K562 (cell line): ENCODE measurements at regions not wholly inside any gene's neighbourhood (a gene's known extent, or its start where the extent isn't known, plus 50 kb on each side); places are given as distances from the start of the nearest gene placed in this dataset.

Source experiments
- EHMT2 ChIP-seq: fragments of 450-650 bp; IDR thresholded peaks from 2 replicates; pipeline ENCODE4 v1.6.1; 2018; ENCODE audit warnings: antibody characterized with exemption
- ILF3 ChIP-seq: fragments of 450-650 bp; IDR thresholded peaks from 2 replicates; pipeline ENCODE4 v1.6.1; 2018; ENCODE audit warnings: antibody characterized with exemption, mild to moderate bottlenecking, moderate library complexity, borderline replicate concordance
- IRF2 ChIP-seq: sonication (generic); formaldehyde crosslinking; IDR thresholded peaks from 2 replicates; pipeline ENCODE4 v1.8.1; 2022; ENCODE audit warnings: mild to moderate bottlenecking, missing genetic modification reagents
- KDM2B ChIP-seq: fragments of 250-450 bp; sonication (Bioruptor Pico); IDR thresholded peaks from 2 replicates; pipeline ENCODE4 v1.8.0; 2021; ENCODE audit warnings: mild to moderate bottlenecking, moderate library complexity
- NFIX ChIP-seq: fragments of 250-450 bp; sonication (Bioruptor Pico); IDR thresholded peaks from 2 replicates; pipeline ENCODE4 v1.4.0; 2020; ENCODE audit warnings: low read depth, mild to moderate bottlenecking, moderate library complexity
- NR4A1 ChIP-seq, 2 experiments: fragments of 250-450 bp in 1 of 2; fragments of 450-650 bp in 1 of 2; sonication (Bioruptor Pico) in 1 of 2; IDR thresholded peaks; 2 replicates each; pipeline versions ENCODE4 v1.4.0 to v1.6.1; 2016 to 2020; ENCODE audit warnings: mild to moderate bottlenecking in 2 of 2, missing compliant biosample characterization in 1 of 2, missing genetic modification characterization in 1 of 2, moderate library complexity in 1 of 2
- RNF2 ChIP-seq: sonication (generic); IDR thresholded peaks from 2 replicates; pipeline ENCODE4 v1.6.1; 2016
- ZNF431 ChIP-seq: sonication (generic); formaldehyde crosslinking; IDR thresholded peaks from 2 replicates; pipeline ENCODE4 v1.8.0; 2022; ENCODE audit warnings: mild to moderate bottlenecking, missing genetic modification reagents
- ZNF644 ChIP-seq: fragments of 200-800 bp; sonication (Bioruptor generic); IDR thresholded peaks from 2 replicates; pipeline ENCODE4 v1.6.1; 2016; ENCODE audit warnings: low read depth, missing genetic modification characterization, missing compliant biosample characterization
- TF ChIP-seq, protein P1 (sequence below), 2 experiments: fragments of 450-650 bp; formaldehyde crosslinking in 1 of 2; IDR thresholded peaks; 2 replicates each; pipeline versions ENCODE4 v1.4.0 to v1.6.1; 2014 to 2020; ENCODE audit warnings: mild to moderate bottlenecking in 2 of 2, borderline replicate concordance in 1 of 2, low read depth in 1 of 2
- TF ChIP-seq, protein P2 (sequence below): sonication (generic); IDR thresholded peaks from 2 replicates; pipeline ENCODE4 v1.6.1; 2016
- TF ChIP-seq, protein P3 (sequence below): fragments of 450-650 bp; IDR thresholded peaks from 2 replicates; pipeline ENCODE4 v1.6.1; 2017; ENCODE audit warnings: antibody characterized with exemption, mild to moderate bottlenecking
- TF ChIP-seq, protein P4 (sequence below): fragments of 200-400 bp; formaldehyde crosslinking; IDR thresholded peaks from 2 replicates; pipeline ENCODE4 v1.6.1; 2017; ENCODE audit warnings: mild to moderate bottlenecking, low read depth, low read length, moderate library complexity

DNA sequence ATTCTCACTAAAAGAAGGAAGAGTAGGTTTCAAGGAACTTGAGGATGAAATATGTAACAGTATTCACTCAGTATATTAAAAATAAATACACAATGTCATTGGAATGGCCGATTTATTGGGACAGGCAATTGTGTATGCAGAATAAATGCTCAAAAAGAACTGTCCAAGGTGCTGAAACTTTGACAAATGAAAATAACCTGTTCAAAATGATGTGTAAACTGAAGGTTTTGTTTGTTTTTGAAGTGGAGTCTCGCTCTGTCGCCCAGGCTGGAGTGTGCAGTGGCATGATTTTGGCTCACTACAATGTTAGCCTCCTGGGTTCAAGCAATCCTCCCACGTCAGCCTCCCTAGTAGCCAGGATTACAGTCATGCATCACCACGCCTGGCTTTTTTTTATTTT is 318.7 kb upstream of the RBFOX1 start (continued):
- TF ChIP-seq, protein P1, sequence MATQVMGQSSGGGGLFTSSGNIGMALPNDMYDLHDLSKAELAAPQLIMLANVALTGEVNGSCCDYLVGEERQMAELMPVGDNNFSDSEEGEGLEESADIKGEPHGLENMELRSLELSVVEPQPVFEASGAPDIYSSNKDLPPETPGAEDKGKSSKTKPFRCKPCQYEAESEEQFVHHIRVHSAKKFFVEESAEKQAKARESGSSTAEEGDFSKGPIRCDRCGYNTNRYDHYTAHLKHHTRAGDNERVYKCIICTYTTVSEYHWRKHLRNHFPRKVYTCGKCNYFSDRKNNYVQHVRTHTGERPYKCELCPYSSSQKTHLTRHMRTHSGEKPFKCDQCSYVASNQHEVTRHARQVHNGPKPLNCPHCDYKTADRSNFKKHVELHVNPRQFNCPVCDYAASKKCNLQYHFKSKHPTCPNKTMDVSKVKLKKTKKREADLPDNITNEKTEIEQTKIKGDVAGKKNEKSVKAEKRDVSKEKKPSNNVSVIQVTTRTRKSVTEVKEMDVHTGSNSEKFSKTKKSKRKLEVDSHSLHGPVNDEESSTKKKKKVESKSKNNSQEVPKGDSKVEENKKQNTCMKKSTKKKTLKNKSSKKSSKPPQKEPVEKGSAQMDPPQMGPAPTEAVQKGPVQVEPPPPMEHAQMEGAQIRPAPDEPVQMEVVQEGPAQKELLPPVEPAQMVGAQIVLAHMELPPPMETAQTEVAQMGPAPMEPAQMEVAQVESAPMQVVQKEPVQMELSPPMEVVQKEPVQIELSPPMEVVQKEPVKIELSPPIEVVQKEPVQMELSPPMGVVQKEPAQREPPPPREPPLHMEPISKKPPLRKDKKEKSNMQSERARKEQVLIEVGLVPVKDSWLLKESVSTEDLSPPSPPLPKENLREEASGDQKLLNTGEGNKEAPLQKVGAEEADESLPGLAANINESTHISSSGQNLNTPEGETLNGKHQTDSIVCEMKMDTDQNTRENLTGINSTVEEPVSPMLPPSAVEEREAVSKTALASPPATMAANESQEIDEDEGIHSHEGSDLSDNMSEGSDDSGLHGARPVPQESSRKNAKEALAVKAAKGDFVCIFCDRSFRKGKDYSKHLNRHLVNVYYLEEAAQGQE (IDR thresholded peaks at IDR 0.05; ENCODE audit: borderline replicate concordance): peak; percentile 97
- TF ChIP-seq, protein P1 (CRISPR knock-in tag; IDR thresholded peaks at IDR 0.05; ENCODE audit: low read depth): peak; percentile 89
- TF ChIP-seq, protein P2, sequence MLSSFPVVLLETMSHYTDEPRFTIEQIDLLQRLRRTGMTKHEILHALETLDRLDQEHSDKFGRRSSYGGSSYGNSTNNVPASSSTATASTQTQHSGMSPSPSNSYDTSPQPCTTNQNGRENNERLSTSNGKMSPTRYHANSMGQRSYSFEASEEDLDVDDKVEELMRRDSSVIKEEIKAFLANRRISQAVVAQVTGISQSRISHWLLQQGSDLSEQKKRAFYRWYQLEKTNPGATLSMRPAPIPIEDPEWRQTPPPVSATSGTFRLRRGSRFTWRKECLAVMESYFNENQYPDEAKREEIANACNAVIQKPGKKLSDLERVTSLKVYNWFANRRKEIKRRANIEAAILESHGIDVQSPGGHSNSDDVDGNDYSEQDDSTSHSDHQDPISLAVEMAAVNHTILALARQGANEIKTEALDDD: no peak
- TF ChIP-seq RNF2 (no peak), NFIX (CRISPR knock-in tag) (no peak), NR4A1 (CRISPR knock-in tag; IDR thresholded peaks at IDR 0.05) (no peak), NR4A1 (tag; IDR thresholded peaks at IDR 0.05) (no peak), EHMT2 (peak; percentile 90), ZNF431 (CRISPR knock-in tag) (no peak), IRF2 (CRISPR knock-in tag) (no peak), ILF3 (no peak), ZNF644 (tag) (0 out of 2 replicates have a peak, but pooled peaks have one; percentile 34), KDM2B (CRISPR knock-in tag) (no peak)
- TF ChIP-seq, protein P3, sequence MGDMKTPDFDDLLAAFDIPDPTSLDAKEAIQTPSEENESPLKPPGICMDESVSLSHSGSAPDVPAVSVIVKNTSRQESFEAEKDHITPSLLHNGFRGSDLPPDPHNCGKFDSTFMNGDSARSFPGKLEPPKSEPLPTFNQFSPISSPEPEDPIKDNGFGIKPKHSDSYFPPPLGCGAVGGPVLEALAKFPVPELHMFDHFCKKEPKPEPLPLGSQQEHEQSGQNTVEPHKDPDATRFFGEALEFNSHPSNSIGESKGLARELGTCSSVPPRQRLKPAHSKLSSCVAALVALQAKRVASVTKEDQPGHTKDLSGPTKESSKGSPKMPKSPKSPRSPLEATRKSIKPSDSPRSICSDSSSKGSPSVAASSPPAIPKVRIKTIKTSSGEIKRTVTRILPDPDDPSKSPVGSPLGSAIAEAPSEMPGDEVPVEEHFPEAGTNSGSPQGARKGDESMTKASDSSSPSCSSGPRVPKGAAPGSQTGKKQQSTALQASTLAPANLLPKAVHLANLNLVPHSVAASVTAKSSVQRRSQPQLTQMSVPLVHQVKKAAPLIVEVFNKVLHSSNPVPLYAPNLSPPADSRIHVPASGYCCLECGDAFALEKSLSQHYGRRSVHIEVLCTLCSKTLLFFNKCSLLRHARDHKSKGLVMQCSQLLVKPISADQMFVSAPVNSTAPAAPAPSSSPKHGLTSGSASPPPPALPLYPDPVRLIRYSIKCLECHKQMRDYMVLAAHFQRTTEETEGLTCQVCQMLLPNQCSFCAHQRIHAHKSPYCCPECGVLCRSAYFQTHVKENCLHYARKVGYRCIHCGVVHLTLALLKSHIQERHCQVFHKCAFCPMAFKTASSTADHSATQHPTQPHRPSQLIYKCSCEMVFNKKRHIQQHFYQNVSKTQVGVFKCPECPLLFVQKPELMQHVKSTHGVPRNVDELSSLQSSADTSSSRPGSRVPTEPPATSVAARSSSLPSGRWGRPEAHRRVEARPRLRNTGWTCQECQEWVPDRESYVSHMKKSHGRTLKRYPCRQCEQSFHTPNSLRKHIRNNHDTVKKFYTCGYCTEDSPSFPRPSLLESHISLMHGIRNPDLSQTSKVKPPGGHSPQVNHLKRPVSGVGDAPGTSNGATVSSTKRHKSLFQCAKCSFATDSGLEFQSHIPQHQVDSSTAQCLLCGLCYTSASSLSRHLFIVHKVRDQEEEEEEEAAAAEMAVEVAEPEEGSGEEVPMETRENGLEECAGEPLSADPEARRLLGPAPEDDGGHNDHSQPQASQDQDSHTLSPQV: no peak
- TF ChIP-seq, protein P4, sequence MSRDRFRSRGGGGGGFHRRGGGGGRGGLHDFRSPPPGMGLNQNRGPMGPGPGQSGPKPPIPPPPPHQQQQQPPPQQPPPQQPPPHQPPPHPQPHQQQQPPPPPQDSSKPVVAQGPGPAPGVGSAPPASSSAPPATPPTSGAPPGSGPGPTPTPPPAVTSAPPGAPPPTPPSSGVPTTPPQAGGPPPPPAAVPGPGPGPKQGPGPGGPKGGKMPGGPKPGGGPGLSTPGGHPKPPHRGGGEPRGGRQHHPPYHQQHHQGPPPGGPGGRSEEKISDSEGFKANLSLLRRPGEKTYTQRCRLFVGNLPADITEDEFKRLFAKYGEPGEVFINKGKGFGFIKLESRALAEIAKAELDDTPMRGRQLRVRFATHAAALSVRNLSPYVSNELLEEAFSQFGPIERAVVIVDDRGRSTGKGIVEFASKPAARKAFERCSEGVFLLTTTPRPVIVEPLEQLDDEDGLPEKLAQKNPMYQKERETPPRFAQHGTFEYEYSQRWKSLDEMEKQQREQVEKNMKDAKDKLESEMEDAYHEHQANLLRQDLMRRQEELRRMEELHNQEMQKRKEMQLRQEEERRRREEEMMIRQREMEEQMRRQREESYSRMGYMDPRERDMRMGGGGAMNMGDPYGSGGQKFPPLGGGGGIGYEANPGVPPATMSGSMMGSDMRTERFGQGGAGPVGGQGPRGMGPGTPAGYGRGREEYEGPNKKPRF: no peak
- TF ChIP-seq, all 486 proteins: peak for 4
